H7 (cell line): ENCODE measurements at regions not wholly inside any gene's neighbourhood (a gene's known extent, or its start where the extent isn't known, plus 50 kb on each side); places are given as distances from the start of the nearest gene placed in this dataset.
A peak's percentile ranks its signal among the peaks of the same experiment; 100 is the strongest.

Experiments
- DNase-seq: peaks from one replicate; pipeline ENCODE4 v3.0.0; 2012
- H3K27me3 ChIP-seq: 2 replicates; pipeline ENCODE4 v1.6.0; 2011; ENCODE audit warnings: mild to moderate bottlenecking, low read length; ENCODE audit not compliant: control insufficient read depth, insufficient read depth
- H3K36me3 ChIP-seq: replicated peaks from 2 replicates; pipeline ENCODE4 v1.5.1; 2011; ENCODE audit warnings: low read length; ENCODE audit not compliant: control insufficient read depth, insufficient read depth
- H3K4me3 ChIP-seq: 2 replicates; pipeline ENCODE4 v1.5.1; 2011; ENCODE audit warnings: low read depth, mild to moderate bottlenecking, control low read depth, low read length, moderate library complexity; ENCODE audit not compliant: insufficient read depth

- Histone ChIP-seq H3K36me3 (no peaks in the 10 kb centered on the region), H3K4me3 (no peak overlapping the region), H3K27me3 (no peaks in the 10 kb centered on the region; the same call in 1 of the 2 replicates)
- no peak for DNase-seq
Measured at GRCh38 chr5:28386712-28387111, 1348.3 kb upstream of the CDH9 start.

GRCh38 chr5:28380167-28380566 lies 1341.8 kb upstream of the CDH9 start:
- Histone ChIP-seq H3K36me3 (no peaks in the 10 kb centered on the region), H3K27me3 (no peaks in the 10 kb centered on the region; the same call in 1 of the 2 replicates), H3K4me3 (no peak overlapping the region)
- DNase-seq = no peak

GRCh38 chr5:28374492-28374967 lies 1336.1 kb upstream of the CDH9 start:
- no peaks in the 10 kb centered on the region for H3K27me3 ChIP-seq
- H3K36me3 ChIP-seq = no peaks in the 10 kb centered on the region
- DNase-seq = no peak
- H3K4me3 ChIP-seq = no peak overlapping the region

- no peak overlapping the region for H3K4me3 ChIP-seq
- H3K27me3 ChIP-seq = no peaks in the 10 kb centered on the region
- no peak for DNase-seq
- no peaks in the 10 kb centered on the region for H3K36me3 ChIP-seq
Measured at GRCh38 chr5:28370896-28371295, 1332.5 kb upstream of the CDH9 start.

GRCh38 chr5:28369418-28369817 lies 1331.0 kb upstream of the CDH9 start:
- Histone ChIP-seq H3K4me3 (no peak overlapping the region), H3K36me3 (no peaks in the 10 kb centered on the region), H3K27me3 (no peaks in the 10 kb centered on the region)
- DNase-seq = no peak

- Histone ChIP-seq H3K27me3 (no peaks in the 10 kb centered on the region), H3K4me3 (no peak overlapping the region), H3K36me3 (no peaks in the 10 kb centered on the region)
- DNase-seq = no peak
Measured at GRCh38 chr5:28355831-28356230, 1317.4 kb upstream of the CDH9 start.

- Histone ChIP-seq H3K36me3 (no peaks in the 10 kb centered on the region), H3K27me3 (no peaks in the 10 kb centered on the region), H3K4me3 (no peak overlapping the region)
- no peak for DNase-seq
Measured at GRCh38 chr5:28346696-28347095, 1308.3 kb upstream of the CDH9 start.

- no peak overlapping the region for H3K4me3 ChIP-seq
- peak; percentile 2 for DNase-seq
Measured at GRCh38 chr5:28344836-28345433, 1306.5 kb upstream of the CDH9 start.

GRCh38 chr5:28329176-28329575 lies 1290.8 kb upstream of the CDH9 start:
- no peaks in the 10 kb centered on the region for H3K27me3 ChIP-seq
- no peak for DNase-seq
- no peak overlapping the region for H3K4me3 ChIP-seq
- no peaks in the 10 kb centered on the region for H3K36me3 ChIP-seq

More at GRCh38 chr5:28344836-28345433, 1306.5 kb upstream of the CDH9 start:
- H3K27me3 ChIP-seq = no peaks in the 10 kb centered on the region
- no peaks in the 10 kb centered on the region for H3K36me3 ChIP-seq

GRCh38 chr5:28328681-28329080 lies 1290.3 kb upstream of the CDH9 start:
- no peaks in the 10 kb centered on the region for H3K36me3 ChIP-seq
- no peak for DNase-seq
- H3K4me3 ChIP-seq = no peak overlapping the region
- H3K27me3 ChIP-seq = no peaks in the 10 kb centered on the region

GRCh38 chr5:28324174-28324573 lies 1285.8 kb upstream of the CDH9 start:
- no peaks in the 10 kb centered on the region for H3K27me3 ChIP-seq
- H3K36me3 ChIP-seq = no peaks in the 10 kb centered on the region
- no peak for DNase-seq
- no peak overlapping the region for H3K4me3 ChIP-seq

GRCh38 chr5:28313953-28314352 lies 1275.6 kb upstream of the CDH9 start:
- no peak for DNase-seq
- Histone ChIP-seq H3K27me3 (no peaks in the 10 kb centered on the region), H3K4me3 (no peak overlapping the region), H3K36me3 (no peaks in the 10 kb centered on the region)

GRCh38 chr5:28313321-28313951 lies 1275.0 kb upstream of the CDH9 start:
- no peak for DNase-seq

GRCh38 chr5:28310696-28311095 lies 1272.3 kb upstream of the CDH9 start:
- DNase-seq = no peak
- Histone ChIP-seq H3K4me3 (no peak overlapping the region), H3K36me3 (no peaks in the 10 kb centered on the region), H3K27me3 (no peaks in the 10 kb centered on the region)

More at GRCh38 chr5:28313321-28313951, 1275.0 kb upstream of the CDH9 start:
- no peaks in the 10 kb centered on the region for H3K27me3 ChIP-seq
- no peak overlapping the region for H3K4me3 ChIP-seq
- H3K36me3 ChIP-seq = no peaks in the 10 kb centered on the region

- no peak overlapping the region for H3K4me3 ChIP-seq
- H3K27me3 ChIP-seq = no peaks in the 10 kb centered on the region
- no peaks in the 10 kb centered on the region for H3K36me3 ChIP-seq
- DNase-seq = no peak
Measured at GRCh38 chr5:28305891-28306290, 1267.5 kb upstream of the CDH9 start.
